ENCODE measurements at regions not wholly inside any gene's neighbourhood (a gene's known extent, or its start where the extent isn't known, plus 50 kb on each side); places are given as distances from the start of the nearest gene placed in this dataset.

- no peak overlapping the region for H3K27ac Mint-ChIP-seq (ENCODE audit: unreplicated experiment)
- no peaks in the 10 kb centered on the region for H3K36me3 Mint-ChIP-seq (ENCODE audit: low read depth, unreplicated experiment)
- no peak for DNase-seq (ENCODE audit: low spot score)
- H3K9me3 Mint-ChIP-seq (ENCODE audit: unreplicated experiment) = no peaks in the 10 kb centered on the region
- TF ChIP-seq CTCF (IDR thresholded peaks at IDR 0.05; ENCODE audit: unreplicated experiment) = no peak
- no peak overlapping the region for H3K4me3 Mint-ChIP-seq (ENCODE audit: unreplicated experiment)
- H3K4me1 Mint-ChIP-seq (ENCODE audit: unreplicated experiment) = peaks cover 14% of the 10 kb centered on the region
- H3K27me3 Mint-ChIP-seq (ENCODE audit: unreplicated experiment) = peaks cover 5% of the 10 kb centered on the region
These were observed 122.1 kb downstream of the NGF start for GRCh38 chr1:115215703-115216521.

DNA sequence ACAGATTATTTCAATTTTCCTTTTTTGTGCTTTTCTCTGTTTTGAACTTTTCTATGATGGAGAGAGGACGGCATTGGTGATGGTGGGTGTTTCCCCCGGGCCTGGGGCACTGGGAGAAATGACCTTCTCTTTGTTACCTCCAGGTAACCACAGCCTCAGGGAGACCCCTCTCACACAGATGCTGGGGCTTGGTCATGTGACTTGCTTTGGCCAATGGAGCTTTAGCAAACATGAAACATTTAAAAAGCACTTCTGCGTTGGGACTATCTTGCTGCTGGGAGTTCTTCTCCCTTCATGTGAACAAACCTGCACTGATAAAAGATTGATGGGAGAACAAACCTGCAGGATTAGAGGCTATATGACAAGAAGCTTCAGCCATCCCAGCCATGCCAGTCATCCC, 122.9 kb downstream of the NGF start:
- TF ChIP-seq CTCF (IDR thresholded peaks at IDR 0.05; ENCODE audit: unreplicated experiment) = no peak
- peaks cover 14% of the 10 kb centered on the region for H3K4me1 Mint-ChIP-seq (ENCODE audit: unreplicated experiment)
- no peak overlapping the region for H3K27ac Mint-ChIP-seq (ENCODE audit: unreplicated experiment)
- no peaks in the 10 kb centered on the region for H3K9me3 Mint-ChIP-seq (ENCODE audit: unreplicated experiment)
- no peak overlapping the region for H3K4me3 Mint-ChIP-seq (ENCODE audit: unreplicated experiment)
- no peak for DNase-seq (ENCODE audit: low spot score)
- H3K36me3 Mint-ChIP-seq (ENCODE audit: low read depth, unreplicated experiment) = no peaks in the 10 kb centered on the region
- H3K27me3 Mint-ChIP-seq (ENCODE audit: unreplicated experiment) = peaks cover 4% of the 10 kb centered on the region

DNA sequence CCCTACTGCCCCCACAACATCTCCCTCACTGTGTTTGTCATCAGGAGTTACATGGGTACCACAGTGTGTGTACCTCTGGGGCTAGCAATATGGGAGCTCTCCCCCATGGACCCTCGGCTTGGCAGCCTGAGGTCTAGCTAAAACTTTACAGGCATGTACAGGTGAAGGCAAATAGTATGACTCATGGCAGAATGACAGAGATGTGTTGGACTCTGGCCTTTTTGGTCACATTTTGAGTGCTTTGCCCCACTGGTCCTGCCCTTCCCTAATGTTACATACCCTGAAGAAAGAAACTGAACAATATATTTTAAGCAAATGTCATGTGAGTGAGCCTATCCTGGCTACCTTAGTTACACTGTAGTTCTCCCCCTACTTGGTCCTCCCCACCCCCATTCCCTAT, 124.0 kb downstream of the NGF start:
- Mint-ChIP-seq H3K27ac (ENCODE audit: unreplicated experiment) (no peak overlapping the region), H3K36me3 (ENCODE audit: low read depth, unreplicated experiment) (no peaks in the 10 kb centered on the region), H3K4me1 (ENCODE audit: unreplicated experiment) (peaks cover 18% of the 10 kb centered on the region), H3K27me3 (ENCODE audit: unreplicated experiment) (no peaks in the 10 kb centered on the region), H3K9me3 (ENCODE audit: unreplicated experiment) (no peaks in the 10 kb centered on the region), H3K4me3 (ENCODE audit: unreplicated experiment) (no peak overlapping the region)
- no peak for TF ChIP-seq CTCF (IDR thresholded peaks at IDR 0.05; ENCODE audit: unreplicated experiment)
- no peak for DNase-seq (ENCODE audit: low spot score)

DNA sequence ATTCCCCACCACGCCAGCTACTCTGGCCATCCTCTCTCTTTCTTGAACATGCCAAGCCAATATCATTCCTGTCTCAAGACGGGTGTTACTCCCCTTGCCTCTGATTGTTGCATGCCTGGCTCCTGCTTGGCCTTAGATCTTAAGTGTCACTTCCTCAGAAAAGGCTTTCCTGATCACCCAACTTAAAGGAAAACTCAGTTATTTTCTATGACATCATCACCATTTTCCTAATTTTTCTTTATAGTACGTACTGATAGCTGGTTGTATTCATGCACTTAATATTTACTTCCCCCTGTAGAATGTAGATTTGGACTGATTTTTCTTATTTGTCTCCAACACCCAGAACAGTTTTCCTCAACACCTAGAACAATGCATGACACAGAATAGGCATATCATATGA, 123.8 kb upstream of the TSPAN2 start:
- Mint-ChIP-seq H3K4me1 (ENCODE audit: unreplicated experiment) (peaks cover 18% of the 10 kb centered on the region), H3K27ac (ENCODE audit: unreplicated experiment) (no peak overlapping the region), H3K9me3 (ENCODE audit: unreplicated experiment) (no peaks in the 10 kb centered on the region), H3K27me3 (ENCODE audit: unreplicated experiment) (no peaks in the 10 kb centered on the region), H3K36me3 (ENCODE audit: low read depth, unreplicated experiment) (no peaks in the 10 kb centered on the region), H3K4me3 (ENCODE audit: unreplicated experiment) (no peak overlapping the region)
- no peak for DNase-seq (ENCODE audit: low spot score)
- no peak for TF ChIP-seq CTCF (IDR thresholded peaks at IDR 0.05; ENCODE audit: unreplicated experiment)

GRCh38 chr1:115211071-115211745, 121.9 kb upstream of the TSPAN2 start:
- no peak overlapping the region for H3K4me3 Mint-ChIP-seq (ENCODE audit: unreplicated experiment)
- TF ChIP-seq CTCF (IDR thresholded peaks at IDR 0.05; ENCODE audit: unreplicated experiment) = no peak
- H3K27me3 Mint-ChIP-seq (ENCODE audit: unreplicated experiment) = no peaks in the 10 kb centered on the region
- no peaks in the 10 kb centered on the region for H3K36me3 Mint-ChIP-seq (ENCODE audit: low read depth, unreplicated experiment)
- peaks cover 8% of the 10 kb centered on the region for H3K4me1 Mint-ChIP-seq (ENCODE audit: unreplicated experiment)
- H3K27ac Mint-ChIP-seq (ENCODE audit: unreplicated experiment) = no peak overlapping the region
- DNase-seq (ENCODE audit: low spot score) = no peak
- no peaks in the 10 kb centered on the region for H3K9me3 Mint-ChIP-seq (ENCODE audit: unreplicated experiment)
